K562 (cell line): ENCODE measurements at regions not wholly inside any gene's neighbourhood (a gene's known extent, or its start where the extent isn't known, plus 50 kb on each side); places are given as distances from the start of the nearest gene placed in this dataset.

Source experiments
- ATAC-seq: fragments of 200-7000 bp; cut with Tn5 transposase; 3 replicates; pipeline ENCODE4 v1.9.1; 2020; ENCODE audit warnings: moderate library complexity
- BruUV-seq: library from RNA; stranded (reverse); fragments of 400-500 nt; replicated peaks from 2 replicates; lab custom pipeline; 2021; lab: Mats Ljungman, UMichigan
- CTCF ChIA-PET: fragments of 300-600 bp; formaldehyde crosslinking; extraction: SDS; loops from one replicate; lab custom pipeline; 2021; ENCODE audit warnings: low intra/inter-chr PET ratio; lab: Yijun Ruan, JAX
- POLR2A ChIA-PET: fragments of 300-600, 350-650 bp; sonication (Branson Sonifier 250); formaldehyde crosslinking; extraction: SDS; loops from one replicate; lab custom pipeline; 2021; ENCODE audit warnings: antibody characterized with exemption, inconsistent platforms; lab: Yijun Ruan, JAX
- DNase-seq, 4 experiments: peaks; one replicate each; pipeline versions ENCODE4 v3.0.0 to v3.0.0-alpha.2; 2011 to 2018; ENCODE audit warnings: low spot score in 3 of 4, mixed read lengths in 3 of 4; ENCODE audit errors: extremely low read depth in 1 of 4
- FAIRE-seq: peaks from 2 replicates; lab custom pipeline; 2011; peaks lifted over from hg19 to GRCh38; lab: Jason Lieb, UNC
- H2AFZ ChIP-seq: 2 replicates; pipeline ENCODE4 v1.6.0; 2011; ENCODE audit warnings: low read depth, low read length, control low read depth, inconsistent platforms
- H3K27ac ChIP-seq: fragments of 200-600 bp; 3 replicates; pipeline ENCODE4 v1.8.0; 2011; ENCODE audit warnings: low read depth, mild to moderate bottlenecking, control low read depth, inconsistent platforms, low read length, moderate library complexity, mixed read lengths; ENCODE audit errors: extremely low read depth
- H3K27me3 ChIP-seq, 2 experiments: fragments of 300-600 bp in 1 of 2; 2 replicates in 1 of 2; 3 replicates in 1 of 2; pipeline versions ENCODE4 v1.6.0 to v1.8.0; 2011; ENCODE audit warnings: inconsistent platforms in 2 of 2, low read length in 2 of 2, mild to moderate bottlenecking in 1 of 2, mixed read lengths in 1 of 2, moderate library complexity in 1 of 2; ENCODE audit not compliant: control insufficient read depth in 2 of 2, insufficient read depth in 2 of 2
- H3K36me3 ChIP-seq: fragments of 300-600 bp; 3 replicates; pipeline ENCODE4 v1.8.0; 2011; ENCODE audit warnings: mild to moderate bottlenecking, low read length, inconsistent platforms; ENCODE audit not compliant: control insufficient read depth, insufficient read depth
- H3K4me1 ChIP-seq, 2 experiments: fragments of 200-600 bp in 1 of 2; replicated peaks in 1 of 2; 2 replicates in 1 of 2; 3 replicates in 1 of 2; pipeline versions ENCODE4 v1.5.1 to v1.8.0; 2011; ENCODE audit warnings: inconsistent platforms in 2 of 2, low read length in 2 of 2, mild to moderate bottlenecking in 1 of 2, mixed read lengths in 1 of 2, moderate library complexity in 1 of 2; ENCODE audit not compliant: control insufficient read depth in 2 of 2, insufficient read depth in 2 of 2
- H3K4me2 ChIP-seq: 2 replicates; pipeline ENCODE4 v1.6.1; 2011; ENCODE audit warnings: low read length, control low read depth, inconsistent platforms, mixed read lengths; ENCODE audit not compliant: insufficient read depth
- H3K4me3 ChIP-seq: fragments of 200-600 bp; sonication (generic), shearing (Covaris generic); 2 replicates; pipeline ENCODE4 v1.5.1; 2016; ENCODE audit warnings: control low read depth, inconsistent platforms
- H3K79me2 ChIP-seq: fragments of 200-600 bp; 3 replicates; pipeline ENCODE4 v1.8.0; 2011; ENCODE audit warnings: low read length, inconsistent platforms; ENCODE audit not compliant: control insufficient read depth, insufficient read depth
- H3K9ac ChIP-seq, 2 experiments: 2 replicates each; pipeline versions ENCODE4 v1.6.0 to v1.6.1; 2011; ENCODE audit warnings: low read depth in 2 of 2, low read length in 2 of 2, control low read depth in 1 of 2, inconsistent platforms in 1 of 2, mild to moderate bottlenecking in 1 of 2, mixed read lengths in 1 of 2; ENCODE audit not compliant: insufficient read depth in 1 of 2
- H3K9me1 ChIP-seq: one replicate; pipeline ENCODE4 v1.6.0; 2011; ENCODE audit warnings: inconsistent platforms, mild to moderate bottlenecking, low read length, moderate library complexity; ENCODE audit not compliant: control insufficient read depth, insufficient read depth
- H3K9me3 ChIP-seq: replicated peaks from 2 replicates; pipeline ENCODE4 v1.5.1; 2011; ENCODE audit warnings: low read depth, low read length, inconsistent platforms; ENCODE audit not compliant: control insufficient read depth, insufficient read depth
- H4K20me1 ChIP-seq: replicated peaks from 2 replicates; pipeline ENCODE4 v1.6.1; 2011; ENCODE audit warnings: low read length, inconsistent platforms, mixed read lengths; ENCODE audit not compliant: control insufficient read depth, insufficient read depth
- CCNT2 ChIP-seq: IDR thresholded peaks from 2 replicates; pipeline ENCODE4 v1.6.1; 2011; ENCODE audit warnings: borderline replicate concordance, low read depth, mild to moderate bottlenecking, moderate library complexity, mixed read lengths, low read length; ENCODE audit not compliant: insufficient read length; ENCODE audit errors: extremely low read depth
- NEUROD1 ChIP-seq: fragments of 150-350 bp; IDR thresholded peaks from 2 replicates; pipeline ENCODE4 v1.6.1; 2014; ENCODE audit warnings: borderline replicate concordance, low read length, low read depth; ENCODE audit not compliant: partially characterized antibody
- NR3C1 ChIP-seq: sonication (generic); formaldehyde crosslinking; IDR thresholded peaks from 2 replicates; pipeline ENCODE4 v1.8.1; 2022; ENCODE audit warnings: missing genetic modification reagents
- TAF7 ChIP-seq: fragments of 450-650 bp; IDR thresholded peaks from 2 replicates; pipeline ENCODE4 v1.6.1; 2016; ENCODE audit warnings: missing genetic modification characterization, missing compliant biosample characterization
- WGBS: fragments of 100-300 bp; shearing (Covaris generic); methylation state at CpG from one replicate; pipeline ENCODE4 v1.1.6; 2016; ENCODE audit warnings: low coverage, mixed read lengths; ENCODE audit not compliant: insufficient coverage; ENCODE audit errors: missing lambda C conversion rate; 5-methylcytosine and 5-hydroxymethylcytosine counted together
- in situ Hi-C: fragments of 300-500 bp; cut with MboI; formaldehyde crosslinking; loops from 4 replicates; pipeline ENCODE4 v1.15.0; 2018; ENCODE audit warnings: inconsistent platforms, mixed read lengths
- intact Hi-C: fragments of 100-400 bp; cut with micrococcal nuclease; formaldehyde crosslinking; loops from 2 replicates; pipeline ENCODE4 v1.14.2; 2022

- TF ChIP-seq NEUROD1 = no peak
- no TSS peak for BruUV-seq
Observed at GRCh38 chr2:175396696-175397095, 215.2 kb upstream of the ATP5MC3 start.

GRCh38 chr2:175393851-175394250 is 212.3 kb upstream of the ATP5MC3 start:
- Histone ChIP-seq H3K9me1 (no peaks in the 10 kb centered on the region), H3K27me3 (peaks cover 0 to 3% of the 10 kb centered on the region in 2 experiments; a peak in 2 of 5 replicates), H3K9me3 (no peaks in the 10 kb centered on the region), H3K4me2 (no peak overlapping the region), H3K9ac (no peak overlapping the region), H3K79me2 (no peaks in the 10 kb centered on the region), H2AFZ (no peak overlapping the region), H3K36me3 (no peaks in the 10 kb centered on the region), H3K4me1 (no peaks in the 10 kb centered on the region), H3K27ac (no peak overlapping the region), H4K20me1 (no peaks in the 10 kb centered on the region), H3K4me3 (no peak overlapping the region)
- no peak for FAIRE-seq
- intact Hi-C loops = no loop called here
- TF ChIP-seq NR3C1 (CRISPR knock-in tag) (no peak), TAF7 (tag) (no peak), CCNT2 (no peak)
- in situ Hi-C loops = no loop called here
- POLR2A ChIA-PET = interaction anchor here (0.8 kb wide), 1 partner anchor 48 kb away, joined by 3 read pairs; no protein-coding TSS in a partner anchor
- WGBS = 0% methylated on average over 1 of the region's 1 CpG
- no peak for DNase-seq
- no peak for ATAC-seq
- no TSS peak for BruUV-seq
- CTCF ChIA-PET = interaction anchor here (0.6 kb wide), 1 partner anchor 37 kb away, joined by 3 read pairs; no protein-coding TSS in a partner anchor

More at GRCh38 chr2:175396696-175397095, 215.2 kb upstream of the ATP5MC3 start:
- in situ Hi-C loops = no loop called here
- ATAC-seq (no peak), DNase-seq (no peak), FAIRE-seq (no peak)
- Histone ChIP-seq H3K36me3 (no peaks in the 10 kb centered on the region), H2AFZ (no peak overlapping the region), H3K27me3 (peaks cover 0 to 3% of the 10 kb centered on the region in 2 experiments; a peak in 3 of 5 replicates), H3K9me1 (no peaks in the 10 kb centered on the region), H3K9me3 (no peaks in the 10 kb centered on the region), H3K27ac (no peak overlapping the region), H3K9ac (no peak overlapping the region), H3K4me1 (no peaks in the 10 kb centered on the region), H3K4me2 (no peak overlapping the region), H3K4me3 (no peak overlapping the region), H3K79me2 (no peaks in the 10 kb centered on the region), H4K20me1 (no peaks in the 10 kb centered on the region)
- ChIA-PET POLR2A (no interaction called here), CTCF (no interaction called here)
- intact Hi-C loops = no loop called here
